RWPE1 (cell line): ENCODE measurements at regions not wholly inside any gene's neighbourhood (a gene's known extent, or its start where the extent isn't known, plus 50 kb on each side); places are given as distances from the start of the nearest gene placed in this dataset.

ENCODE experiments used
- CTCF ChIA-PET: fragments of 350-600 bp; sonication (Branson Sonifier 250); formaldehyde crosslinking; extraction: SDS; loops from one replicate; lab custom pipeline; 2021; lab: Yijun Ruan, JAX
- POLR2A ChIA-PET: fragments of 400-600 bp; formaldehyde crosslinking; extraction: SDS; loops from one replicate; lab custom pipeline; 2020; ENCODE audit warnings: antibody characterized with exemption; ENCODE audit not compliant: low non-redundant PET; lab: Yijun Ruan, JAX
- DNase-seq: peaks from one replicate; pipeline ENCODE4 v3.0.0; 2012; ENCODE audit warnings: low spot score
- H3K27ac ChIP-seq: fragments of 450-650 bp; 2 replicates; pipeline ENCODE4 v1.5.1; 2017
- TF ChIP-seq, protein P1 (sequence below): fragments of 450-650 bp; conservative IDR thresholded peaks from 2 replicates; pipeline ENCODE4 v1.5.1; 2017; ENCODE audit warnings: low read depth, mild to moderate bottlenecking

DNA sequence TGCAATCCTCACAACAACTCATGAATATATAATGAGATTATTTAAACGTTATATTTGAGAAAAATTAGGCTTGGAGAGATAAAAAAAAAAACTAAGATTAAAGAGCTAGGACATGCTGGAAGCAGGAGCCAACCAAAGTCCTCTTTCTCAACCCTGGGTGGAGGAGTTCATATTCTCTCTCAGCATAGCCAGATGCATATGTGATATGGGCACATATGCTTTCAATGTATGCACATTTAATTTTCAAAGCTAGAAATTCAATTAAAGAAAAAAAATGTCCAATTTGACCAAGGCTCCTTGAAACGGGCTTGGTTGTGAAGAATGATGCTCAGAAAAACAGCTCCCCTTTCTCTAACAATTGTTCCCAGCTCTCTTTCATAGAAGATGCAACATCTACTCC is 61.9 kb upstream of the GRIP1 start:
- no peak overlapping the region for H3K27ac ChIP-seq
- ChIA-PET CTCF (interaction anchor here (0.6 kb wide), 1 partner anchor 41 kb away, joined by 7 read pairs; no protein-coding TSS in a partner anchor), POLR2A (no interaction called here)
- no peak for DNase-seq
- TF ChIP-seq, protein P1, sequence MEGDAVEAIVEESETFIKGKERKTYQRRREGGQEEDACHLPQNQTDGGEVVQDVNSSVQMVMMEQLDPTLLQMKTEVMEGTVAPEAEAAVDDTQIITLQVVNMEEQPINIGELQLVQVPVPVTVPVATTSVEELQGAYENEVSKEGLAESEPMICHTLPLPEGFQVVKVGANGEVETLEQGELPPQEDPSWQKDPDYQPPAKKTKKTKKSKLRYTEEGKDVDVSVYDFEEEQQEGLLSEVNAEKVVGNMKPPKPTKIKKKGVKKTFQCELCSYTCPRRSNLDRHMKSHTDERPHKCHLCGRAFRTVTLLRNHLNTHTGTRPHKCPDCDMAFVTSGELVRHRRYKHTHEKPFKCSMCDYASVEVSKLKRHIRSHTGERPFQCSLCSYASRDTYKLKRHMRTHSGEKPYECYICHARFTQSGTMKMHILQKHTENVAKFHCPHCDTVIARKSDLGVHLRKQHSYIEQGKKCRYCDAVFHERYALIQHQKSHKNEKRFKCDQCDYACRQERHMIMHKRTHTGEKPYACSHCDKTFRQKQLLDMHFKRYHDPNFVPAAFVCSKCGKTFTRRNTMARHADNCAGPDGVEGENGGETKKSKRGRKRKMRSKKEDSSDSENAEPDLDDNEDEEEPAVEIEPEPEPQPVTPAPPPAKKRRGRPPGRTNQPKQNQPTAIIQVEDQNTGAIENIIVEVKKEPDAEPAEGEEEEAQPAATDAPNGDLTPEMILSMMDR = no peak

DNA sequence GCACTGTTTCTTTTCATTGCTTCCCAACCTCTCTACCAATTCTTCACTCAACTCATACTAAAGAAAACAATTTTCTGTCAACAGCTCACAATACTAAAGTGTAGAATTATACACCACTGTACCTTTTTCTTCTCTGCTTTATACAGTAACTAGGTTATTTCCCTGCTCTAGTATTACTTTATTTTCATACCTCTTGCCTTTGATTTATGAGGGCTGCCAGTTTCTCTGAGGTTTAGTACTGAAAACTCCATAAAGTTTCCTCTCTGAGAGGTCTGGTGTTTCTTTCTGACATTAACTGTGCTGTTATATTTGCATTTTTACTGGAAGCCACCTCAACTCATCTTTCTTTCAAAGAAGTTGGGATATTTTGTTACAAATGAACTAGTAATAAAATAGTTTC is 63.0 kb upstream of the GRIP1 start:
- CTCF ChIA-PET = no interaction called here
- POLR2A ChIA-PET = no interaction called here
- no peak for DNase-seq
- no peak overlapping the region for H3K27ac ChIP-seq
- TF ChIP-seq, protein P1 = no peak

DNA sequence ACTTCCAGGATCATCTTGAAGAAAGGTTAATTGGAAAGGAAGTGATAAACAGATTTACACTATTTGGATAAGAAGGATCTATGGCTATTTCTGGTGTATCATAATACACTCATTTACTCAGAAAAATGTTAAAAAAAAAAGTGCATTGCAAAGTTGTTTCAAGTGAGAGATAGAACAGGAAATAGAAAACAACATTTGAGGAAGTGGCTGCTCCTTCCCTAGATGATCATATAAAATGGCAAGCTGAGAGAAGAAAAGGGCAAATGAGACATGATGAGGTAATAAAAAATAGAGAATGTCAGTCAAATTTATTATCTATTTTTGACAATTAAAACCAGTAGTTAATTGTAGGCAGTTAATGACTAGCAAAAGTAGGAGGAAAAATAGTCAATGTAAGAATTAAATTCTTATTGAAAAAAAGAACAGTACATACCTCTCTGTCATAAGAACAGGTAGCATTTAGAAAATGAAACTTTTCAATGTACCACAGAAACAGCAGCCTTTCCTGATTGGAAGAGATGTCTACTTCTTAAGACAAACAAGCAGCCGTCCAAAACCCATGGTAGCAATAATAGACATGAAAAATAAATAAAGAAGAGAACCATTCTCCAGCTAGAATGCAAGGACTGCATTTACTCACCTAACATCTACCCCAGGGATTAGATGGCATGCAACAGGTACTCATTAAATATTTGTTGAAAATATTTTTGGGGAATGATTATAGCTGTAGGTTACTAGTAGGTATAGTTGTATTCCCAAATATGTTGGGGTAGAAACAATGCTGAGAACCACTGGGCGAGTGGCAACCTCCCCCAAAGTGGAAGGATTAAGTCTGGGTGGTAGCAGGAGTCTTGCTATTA is 63.9 kb upstream of the GRIP1 start:
- POLR2A ChIA-PET = no interaction called here
- no peak for DNase-seq
- TF ChIP-seq, protein P1 = no peak
- H3K27ac ChIP-seq = no peak overlapping the region
- CTCF ChIA-PET = no interaction called here

DNA sequence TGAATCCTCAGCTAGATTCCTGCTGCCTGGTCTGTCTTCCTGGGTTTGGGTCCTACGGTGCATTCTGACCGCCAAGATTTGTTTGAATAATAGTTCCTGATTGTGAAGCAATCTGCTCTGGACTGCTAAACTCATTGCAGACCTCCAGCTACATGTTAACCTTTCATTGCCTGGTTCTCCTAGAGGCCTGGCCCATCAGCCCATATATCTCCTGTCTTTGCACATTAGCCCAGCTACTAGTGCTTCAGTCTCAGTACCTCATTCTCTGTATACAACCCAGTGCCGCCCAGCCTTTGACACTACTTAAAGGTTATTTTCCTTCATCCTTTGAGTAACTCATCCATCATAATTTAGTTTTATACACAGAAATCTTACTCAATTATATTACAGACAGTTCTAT is 65.6 kb upstream of the GRIP1 start:
- POLR2A ChIA-PET = no interaction called here
- DNase-seq = no peak
- H3K27ac ChIP-seq = no peak overlapping the region
- CTCF ChIA-PET = interaction anchor here (0.5 kb wide), 1 partner anchor 672 kb away, joined by 4 read pairs; no protein-coding TSS in a partner anchor
- TF ChIP-seq, protein P1 = no peak

DNA sequence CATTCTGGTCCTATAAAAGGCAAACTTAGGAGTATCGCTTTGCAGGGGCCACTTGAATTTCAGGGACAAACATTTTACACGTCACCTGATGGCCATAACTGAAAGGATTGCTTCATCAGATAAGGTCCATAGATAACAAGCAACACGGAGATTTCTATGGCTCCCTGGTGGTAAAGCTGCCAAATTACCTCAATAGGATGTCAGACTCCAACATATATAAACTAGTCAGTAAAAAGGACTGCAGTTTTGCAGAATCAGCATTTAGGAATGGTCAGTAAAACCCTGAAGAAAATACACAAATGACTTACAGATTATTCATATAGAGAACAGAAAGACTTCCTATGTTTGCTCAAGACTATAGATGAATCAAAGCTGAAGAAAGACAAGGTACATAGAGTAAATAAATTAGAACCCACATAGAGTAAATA is 66.1 kb upstream of the GRIP1 start:
- POLR2A ChIA-PET = no interaction called here

DNA sequence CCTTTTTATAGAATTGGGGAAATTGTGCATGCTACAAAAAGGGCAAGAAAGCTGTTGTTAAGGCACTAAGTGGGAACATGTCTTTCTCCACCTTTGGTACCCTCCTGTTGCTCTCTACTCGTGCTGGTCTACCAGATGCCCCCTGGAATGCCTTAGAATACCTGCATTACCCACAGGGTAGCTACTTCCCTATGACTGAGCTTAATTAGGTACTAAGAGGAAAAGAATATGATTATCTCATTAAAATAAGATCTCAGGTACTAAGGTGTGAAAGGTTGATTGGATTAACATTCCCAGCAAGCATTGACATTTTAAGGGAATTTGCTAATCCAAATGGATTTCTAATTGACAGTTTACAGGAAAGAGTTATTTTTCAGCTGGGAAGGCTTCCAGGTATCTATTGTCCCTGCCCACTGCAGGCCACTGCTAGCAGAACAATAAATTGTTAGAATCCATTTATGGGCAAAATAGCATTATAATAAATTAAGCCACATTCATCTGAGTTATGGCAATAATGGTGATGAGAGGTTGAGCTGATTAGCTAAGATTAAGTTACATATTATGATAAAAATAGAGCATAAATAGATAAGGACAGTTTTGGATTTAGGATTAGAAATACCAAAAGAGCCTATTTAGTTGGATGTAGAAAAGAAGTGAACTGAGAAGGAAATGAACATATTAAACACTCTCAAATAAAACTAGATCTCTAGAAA is 67.8 kb upstream of the GRIP1 start:
- H3K27ac ChIP-seq = no peak overlapping the region
- no peak for DNase-seq
- TF ChIP-seq, protein P1 = no peak
- CTCF ChIA-PET = no interaction called here
- POLR2A ChIA-PET = no interaction called here

More for the DNA sequence above, 66.1 kb upstream of the GRIP1 start:
- DNase-seq = no peak
- no peak overlapping the region for H3K27ac ChIP-seq
- CTCF ChIA-PET = interaction anchor here (0.6 kb wide), 1 partner anchor 1203 kb away, joined by 3 read pairs; no protein-coding TSS in a partner anchor
- TF ChIP-seq, protein P1 = no peak
